Kidney epithelial cell (primary cell): ENCODE measurements at regions not wholly inside any gene's neighbourhood (a gene's known extent, or its start where the extent isn't known, plus 50 kb on each side); places are given as distances from the start of the nearest gene placed in this dataset.

Experiments used
- DNase-seq: peaks from one replicate; pipeline ENCODE4 v3.0.0-alpha.2; 2010; ENCODE audit warnings: low read depth
- H3K27me3 ChIP-seq: 2 replicates; pipeline ENCODE4 v1.6.0; 2011; ENCODE audit warnings: low read length; ENCODE audit not compliant: control insufficient read depth, insufficient read depth
- H3K36me3 ChIP-seq: 2 replicates; pipeline ENCODE4 v1.5.1; 2011; ENCODE audit warnings: low read length; ENCODE audit not compliant: control insufficient read depth, insufficient read depth
- H3K4me3 ChIP-seq: 2 replicates; pipeline ENCODE4 v1.5.1; 2011; ENCODE audit warnings: low read depth, mild to moderate bottlenecking, control low read depth, low read length
- TF ChIP-seq, protein P1 (sequence below): IDR thresholded peaks from 2 replicates; pipeline ENCODE4 v1.5.1; 2011; ENCODE audit warnings: mild to moderate bottlenecking, moderate library complexity, low read length, control low read depth, inconsistent platforms; ENCODE audit not compliant: insufficient read depth, poor library complexity, severe bottlenecking

DNA sequence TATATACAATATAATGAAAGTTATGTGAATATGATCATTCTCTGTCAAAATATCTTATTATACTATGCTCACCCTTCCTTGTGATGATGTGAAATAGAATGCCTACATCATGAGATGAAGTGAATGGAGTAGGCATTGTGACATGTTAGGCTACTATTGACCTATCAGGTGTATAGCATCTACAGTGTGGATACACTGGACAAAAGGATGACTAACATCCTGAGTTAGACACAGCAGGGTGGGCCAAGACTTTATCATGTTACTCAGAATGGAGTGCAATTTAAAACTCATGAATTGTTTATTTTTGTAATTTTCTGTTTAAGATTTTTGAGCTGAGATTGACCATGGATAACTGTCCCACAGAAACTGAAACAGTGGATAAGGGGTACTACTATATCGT, 53.4 kb upstream of the NAV3 start:
- Histone ChIP-seq H3K4me3 (no peak overlapping the region), H3K36me3 (no peaks in the 10 kb centered on the region), H3K27me3 (no peaks in the 10 kb centered on the region)
- TF ChIP-seq, protein P1, sequence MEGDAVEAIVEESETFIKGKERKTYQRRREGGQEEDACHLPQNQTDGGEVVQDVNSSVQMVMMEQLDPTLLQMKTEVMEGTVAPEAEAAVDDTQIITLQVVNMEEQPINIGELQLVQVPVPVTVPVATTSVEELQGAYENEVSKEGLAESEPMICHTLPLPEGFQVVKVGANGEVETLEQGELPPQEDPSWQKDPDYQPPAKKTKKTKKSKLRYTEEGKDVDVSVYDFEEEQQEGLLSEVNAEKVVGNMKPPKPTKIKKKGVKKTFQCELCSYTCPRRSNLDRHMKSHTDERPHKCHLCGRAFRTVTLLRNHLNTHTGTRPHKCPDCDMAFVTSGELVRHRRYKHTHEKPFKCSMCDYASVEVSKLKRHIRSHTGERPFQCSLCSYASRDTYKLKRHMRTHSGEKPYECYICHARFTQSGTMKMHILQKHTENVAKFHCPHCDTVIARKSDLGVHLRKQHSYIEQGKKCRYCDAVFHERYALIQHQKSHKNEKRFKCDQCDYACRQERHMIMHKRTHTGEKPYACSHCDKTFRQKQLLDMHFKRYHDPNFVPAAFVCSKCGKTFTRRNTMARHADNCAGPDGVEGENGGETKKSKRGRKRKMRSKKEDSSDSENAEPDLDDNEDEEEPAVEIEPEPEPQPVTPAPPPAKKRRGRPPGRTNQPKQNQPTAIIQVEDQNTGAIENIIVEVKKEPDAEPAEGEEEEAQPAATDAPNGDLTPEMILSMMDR = no peak
- no peak for DNase-seq

DNA sequence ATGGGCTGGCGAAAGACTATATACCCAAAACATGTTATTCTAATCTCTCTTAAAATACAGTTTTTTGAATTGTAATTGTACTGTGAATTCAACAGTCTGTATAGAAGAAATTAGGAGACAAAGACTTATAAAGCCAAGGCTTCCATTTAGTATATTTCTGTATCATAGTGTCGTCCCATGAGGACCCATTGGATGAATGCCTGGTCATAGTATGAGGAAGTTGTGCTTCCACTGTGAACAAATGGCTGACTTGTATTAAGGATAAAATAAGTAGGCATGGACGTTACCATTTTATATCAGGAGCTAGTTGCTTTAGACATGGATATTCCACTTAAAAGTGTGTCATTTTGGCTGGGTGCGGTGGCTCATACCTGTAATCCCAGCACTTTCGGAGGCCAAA, 55.9 kb upstream of the NAV3 start:
- TF ChIP-seq, protein P1 = no peak
- Histone ChIP-seq H3K4me3 (no peak overlapping the region), H3K36me3 (no peaks in the 10 kb centered on the region), H3K27me3 (no peaks in the 10 kb centered on the region)
- DNase-seq = no peak

DNA sequence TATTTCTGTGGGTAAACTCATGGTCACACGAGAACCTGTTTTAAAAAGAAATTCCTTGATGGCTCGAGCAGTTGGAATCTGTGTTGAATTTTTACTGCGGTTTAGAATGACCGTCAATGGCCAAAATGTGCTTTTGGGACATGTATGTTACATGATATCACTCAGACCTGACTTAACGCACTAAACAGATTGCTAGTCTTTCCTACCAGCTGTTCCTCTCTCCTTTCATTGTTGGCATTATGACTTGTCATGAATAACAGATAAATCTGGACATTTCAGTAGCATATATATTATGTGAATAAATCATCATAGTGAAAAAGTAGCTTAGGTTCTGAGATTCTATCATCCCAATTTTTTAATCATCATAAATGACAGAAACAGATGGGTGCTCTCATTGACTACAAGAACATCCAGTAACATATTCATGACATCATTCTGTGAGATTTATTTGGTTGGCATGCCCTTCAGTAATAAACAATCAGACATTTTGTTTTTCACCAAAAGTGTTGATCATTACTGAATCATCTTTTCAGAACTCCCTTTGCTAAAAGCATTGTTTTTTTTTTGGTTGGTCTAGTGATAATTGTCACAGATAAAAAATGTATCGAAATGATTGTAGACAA, 57.9 kb upstream of the NAV3 start:
- DNase-seq = no peak
- H3K4me3 ChIP-seq = no peak overlapping the region
- H3K36me3 ChIP-seq = no peaks in the 10 kb centered on the region
- H3K27me3 ChIP-seq = no peaks in the 10 kb centered on the region
- TF ChIP-seq, protein P1 = no peak

DNA sequence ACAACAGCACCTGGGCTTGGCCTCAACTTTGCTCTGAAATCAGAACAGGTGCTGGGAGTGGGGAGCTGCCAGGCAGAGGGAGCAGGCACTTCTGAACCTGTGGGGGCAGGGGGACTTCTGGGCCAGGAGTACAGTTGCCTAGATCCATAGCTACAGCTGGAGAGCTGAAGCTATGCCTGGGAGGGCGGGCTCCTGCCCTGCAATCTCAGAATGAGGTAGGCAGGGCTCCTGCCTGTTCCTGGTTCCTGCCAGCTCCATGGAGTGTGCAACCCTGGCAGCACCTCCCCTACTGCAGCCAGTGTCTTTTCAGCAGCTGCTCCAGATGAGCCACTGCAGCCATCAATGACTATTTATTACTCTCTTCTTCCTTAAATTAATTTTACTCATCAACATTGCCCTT, 62.1 kb upstream of the NAV3 start:
- DNase-seq = no peak
- TF ChIP-seq, protein P1 = no peak
- Histone ChIP-seq H3K27me3 (no peaks in the 10 kb centered on the region), H3K4me3 (no peak overlapping the region), H3K36me3 (no peaks in the 10 kb centered on the region)

DNA sequence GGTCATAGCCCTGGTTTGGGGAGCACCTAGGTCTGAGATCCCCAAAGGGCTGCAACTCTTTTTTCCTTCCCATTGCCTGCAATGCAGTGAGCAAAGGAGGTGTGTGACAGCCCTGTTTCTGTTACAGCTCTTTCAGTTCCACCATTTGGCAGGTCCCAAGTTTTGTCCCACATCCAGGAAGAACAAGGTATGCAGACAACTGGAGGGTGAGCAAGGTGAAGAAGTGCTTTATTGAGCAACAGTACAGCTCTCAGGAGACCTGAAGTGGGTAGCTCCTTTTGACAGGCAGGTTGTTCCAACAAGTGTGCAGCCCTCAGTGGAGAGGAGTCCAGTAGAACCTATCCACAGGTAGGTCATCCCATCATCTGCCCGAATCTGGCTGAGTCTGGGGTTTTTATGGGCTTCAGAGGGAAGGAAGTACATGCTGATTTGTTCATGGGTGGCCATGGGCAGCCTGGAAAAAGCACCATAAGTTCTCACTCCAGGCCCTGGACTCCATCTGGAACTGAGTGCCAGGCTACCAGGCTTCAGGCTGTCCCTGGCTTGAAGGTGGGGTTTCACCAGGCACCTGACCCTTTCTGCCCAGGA, 62.8 kb upstream of the NAV3 start:
- Histone ChIP-seq H3K36me3 (no peaks in the 10 kb centered on the region), H3K4me3 (no peak overlapping the region), H3K27me3 (no peaks in the 10 kb centered on the region)
- TF ChIP-seq, protein P1 = no peak
- no peak for DNase-seq

DNA sequence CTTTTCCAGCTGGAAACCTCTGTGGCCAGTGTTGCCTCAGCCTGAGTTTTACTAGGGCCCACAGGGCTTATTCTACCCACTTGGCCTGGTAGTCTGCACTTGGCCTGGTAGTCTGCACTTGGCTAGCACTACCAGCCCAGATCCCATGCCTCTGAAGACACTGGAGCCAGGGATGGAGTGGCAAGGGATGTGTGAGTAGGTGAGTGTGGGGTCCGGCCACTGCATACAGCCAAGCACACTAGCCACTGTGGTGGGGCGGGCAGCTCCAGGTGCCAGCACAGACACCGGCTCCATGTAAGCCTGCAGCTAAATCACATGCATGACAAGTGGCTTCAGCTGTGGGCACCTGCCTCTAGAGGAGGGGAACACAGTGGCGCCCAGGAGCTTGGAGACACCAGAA, 63.4 kb upstream of the NAV3 start:
- no peaks in the 10 kb centered on the region for H3K36me3 ChIP-seq

More for the DNA sequence above, 63.4 kb upstream of the NAV3 start:
- Histone ChIP-seq H3K27me3 (no peaks in the 10 kb centered on the region), H3K4me3 (no peak overlapping the region)
- no peak for DNase-seq
- TF ChIP-seq, protein P1 = no peak
